ENCODE measurements at regions not wholly inside any gene's neighbourhood (a gene's known extent, or its start where the extent isn't known, plus 50 kb on each side); places are given as distances from the start of the nearest gene placed in this dataset.

GRCh38 chr3:103947062-103947461, 1419.6 kb upstream of the ALCAM start:
- Histone ChIP-seq H3K9me3 (no peaks in the 10 kb centered on the region), H3K36me3 (replicated peaks in 1 of 2; ENCODE audit: insufficient read depth in 1 of 2, low read depth in 2 of 2) (no peaks in the 10 kb centered on the region), H3K4me3 (no peak overlapping the region), H3K27me3 (no peaks in the 10 kb centered on the region), H3K4me1 (no peaks in the 10 kb centered on the region), H3K27ac (no peak overlapping the region)
- intact Hi-C loops (cut with DNase I) = no loop called here
- 58 to 61% methylated on average over 2 of the region's 2 CpGs for WGBS, 2 donors
- no peak for ATAC-seq
- DNase-seq = no peak
- TF ChIP-seq, protein P1, sequence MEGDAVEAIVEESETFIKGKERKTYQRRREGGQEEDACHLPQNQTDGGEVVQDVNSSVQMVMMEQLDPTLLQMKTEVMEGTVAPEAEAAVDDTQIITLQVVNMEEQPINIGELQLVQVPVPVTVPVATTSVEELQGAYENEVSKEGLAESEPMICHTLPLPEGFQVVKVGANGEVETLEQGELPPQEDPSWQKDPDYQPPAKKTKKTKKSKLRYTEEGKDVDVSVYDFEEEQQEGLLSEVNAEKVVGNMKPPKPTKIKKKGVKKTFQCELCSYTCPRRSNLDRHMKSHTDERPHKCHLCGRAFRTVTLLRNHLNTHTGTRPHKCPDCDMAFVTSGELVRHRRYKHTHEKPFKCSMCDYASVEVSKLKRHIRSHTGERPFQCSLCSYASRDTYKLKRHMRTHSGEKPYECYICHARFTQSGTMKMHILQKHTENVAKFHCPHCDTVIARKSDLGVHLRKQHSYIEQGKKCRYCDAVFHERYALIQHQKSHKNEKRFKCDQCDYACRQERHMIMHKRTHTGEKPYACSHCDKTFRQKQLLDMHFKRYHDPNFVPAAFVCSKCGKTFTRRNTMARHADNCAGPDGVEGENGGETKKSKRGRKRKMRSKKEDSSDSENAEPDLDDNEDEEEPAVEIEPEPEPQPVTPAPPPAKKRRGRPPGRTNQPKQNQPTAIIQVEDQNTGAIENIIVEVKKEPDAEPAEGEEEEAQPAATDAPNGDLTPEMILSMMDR (IDR thresholded peaks at IDR 0.05) = no peak
- TF ChIP-seq POLR2A (IDR thresholded peaks at IDR 0.05) = no peak

DNA sequence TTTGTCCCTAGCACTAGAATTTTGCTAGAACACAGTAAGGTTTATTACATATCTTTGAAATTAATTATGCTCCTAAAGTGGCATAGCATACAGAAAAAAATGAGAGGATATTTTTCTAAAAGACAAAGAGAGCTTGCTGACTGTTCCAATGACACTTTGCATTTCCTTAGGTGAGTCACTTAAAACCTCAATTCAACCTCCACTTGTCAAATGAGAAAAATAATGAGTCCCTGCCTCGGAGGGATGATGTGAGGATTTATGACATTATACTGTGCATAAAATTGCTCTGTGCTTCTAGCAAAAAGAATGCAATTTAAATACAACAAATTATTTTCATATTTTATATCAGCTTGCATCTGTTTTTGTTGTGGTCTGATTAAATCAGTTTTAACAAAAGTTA, 1417.0 kb upstream of the ALCAM start:
- DNase-seq (no peak), ATAC-seq (no peak)
- intact Hi-C loops (cut with DNase I) = no loop called here
- Histone ChIP-seq H3K27ac (no peak overlapping the region), H3K4me1 (no peaks in the 10 kb centered on the region), H3K27me3 (no peaks in the 10 kb centered on the region), H3K9me3 (no peaks in the 10 kb centered on the region), H3K4me3 (no peak overlapping the region), H3K36me3 (replicated peaks in 1 of 2; ENCODE audit: insufficient read depth in 1 of 2, low read depth in 2 of 2) (no peaks in the 10 kb centered on the region)
- 16 to 18% methylated on average over 1 of the region's 1 CpG for WGBS, 2 donors
- TF ChIP-seq POLR2A (IDR thresholded peaks at IDR 0.05) = no peak
- TF ChIP-seq, protein P1 (IDR thresholded peaks at IDR 0.05) = no peak

DNA sequence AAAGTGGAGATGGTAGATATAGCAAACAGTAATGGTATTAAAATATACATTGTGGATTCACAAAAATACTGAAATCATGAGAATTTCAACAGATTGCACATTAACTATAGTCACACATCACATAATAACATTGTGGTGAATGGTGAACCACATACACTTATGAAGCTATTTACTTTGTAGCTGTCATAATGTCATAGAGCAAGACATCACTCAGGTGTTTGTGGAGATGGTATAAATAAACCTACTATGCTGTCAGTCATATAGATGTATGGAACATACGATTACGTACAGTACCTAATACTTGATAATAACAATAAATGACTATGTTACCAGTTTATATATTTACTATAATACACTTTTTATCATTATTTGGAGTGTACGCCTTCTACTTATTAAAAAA, 1416.0 kb upstream of the ALCAM start:
- Histone ChIP-seq H3K36me3 (replicated peaks in 1 of 2; ENCODE audit: insufficient read depth in 1 of 2, low read depth in 2 of 2) (no peaks in the 10 kb centered on the region), H3K27me3 (no peaks in the 10 kb centered on the region), H3K27ac (no peak overlapping the region), H3K9me3 (no peaks in the 10 kb centered on the region), H3K4me1 (no peaks in the 10 kb centered on the region), H3K4me3 (no peak overlapping the region)
- WGBS, 2 donors = 63 to 65% methylated on average over 3 of the region's 3 CpGs
- DNase-seq = no peak
- TF ChIP-seq, protein P1 (IDR thresholded peaks at IDR 0.05) = no peak
- ATAC-seq = no peak
- intact Hi-C loops (cut with DNase I) = no loop called here

DNA sequence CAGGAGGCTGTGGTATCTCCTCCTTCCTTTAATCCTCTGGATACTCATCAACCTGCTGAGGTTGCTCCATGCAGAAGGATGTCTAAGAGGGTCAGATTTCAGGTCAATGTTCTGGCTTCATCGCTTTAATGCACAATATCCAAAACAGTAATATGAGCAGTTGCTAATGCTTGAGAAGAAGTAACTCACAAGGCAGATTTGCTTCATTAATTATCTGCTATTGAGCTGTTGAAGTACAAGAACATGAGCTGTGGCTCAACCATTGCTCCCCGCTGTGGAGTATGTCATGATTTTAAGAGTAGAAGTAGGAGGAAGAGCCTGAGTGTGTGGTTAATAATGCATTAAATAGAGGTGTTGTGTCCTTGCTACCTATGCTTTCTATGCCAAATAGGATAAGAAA, 1412.9 kb upstream of the ALCAM start:
- no peak for DNase-seq
- 93 to 100% methylated on average over 2 of the region's 2 CpGs for WGBS, 2 donors
- Histone ChIP-seq H3K4me1 (no peaks in the 10 kb centered on the region), H3K36me3 (replicated peaks in 1 of 2; ENCODE audit: insufficient read depth in 1 of 2, low read depth in 2 of 2) (no peaks in the 10 kb centered on the region), H3K4me3 (no peak overlapping the region), H3K27ac (no peak overlapping the region), H3K9me3 (no peaks in the 10 kb centered on the region), H3K27me3 (no peaks in the 10 kb centered on the region)
- intact Hi-C loops (cut with DNase I) = no loop called here
- TF ChIP-seq POLR2A (IDR thresholded peaks at IDR 0.05) = no peak
- TF ChIP-seq, protein P1 (IDR thresholded peaks at IDR 0.05) = no peak
- ATAC-seq = no peak

DNA sequence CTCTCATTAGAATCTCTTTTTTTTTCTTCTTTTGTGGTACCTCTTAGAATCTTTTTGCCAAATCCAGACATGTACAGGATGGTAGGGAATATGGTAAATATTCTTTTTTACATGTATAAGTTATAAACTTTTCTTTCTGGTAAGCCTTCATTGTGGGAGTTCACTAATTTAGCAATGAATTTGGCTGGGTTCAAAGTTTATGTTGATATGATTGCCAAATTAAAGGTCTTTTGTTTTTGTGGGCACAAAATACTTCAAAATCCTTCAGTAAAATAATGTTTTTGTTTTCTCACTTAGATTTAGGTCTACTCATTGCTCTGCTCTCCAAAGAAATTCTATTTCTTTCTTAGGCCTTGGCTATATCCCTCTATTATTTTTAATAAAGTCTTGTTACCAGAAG, 1405.9 kb upstream of the ALCAM start:
- intact Hi-C loops (cut with DNase I) = no loop called here
- TF ChIP-seq, protein P1 (IDR thresholded peaks at IDR 0.05) = no peak
- TF ChIP-seq POLR2A (IDR thresholded peaks at IDR 0.05) = no peak
- no peaks in the 10 kb centered on the region for H3K9me3 ChIP-seq
- H3K27ac ChIP-seq = no peak overlapping the region
- no peak overlapping the region for H3K4me3 ChIP-seq
- no peak for DNase-seq
- no peaks in the 10 kb centered on the region for H3K27me3 ChIP-seq
- ATAC-seq = no peak
- H3K36me3 ChIP-seq (replicated peaks in 1 of 2; ENCODE audit: insufficient read depth in 1 of 2, low read depth in 2 of 2) = no peaks in the 10 kb centered on the region
- H3K4me1 ChIP-seq = no peaks in the 10 kb centered on the region

Data from body of pancreas (tissue), 4 donors.